ENCODE measurements at regions not wholly inside any gene's neighbourhood (a gene's known extent, or its start where the extent isn't known, plus 50 kb on each side); places are given as distances from the start of the nearest gene placed in this dataset.

DNA sequence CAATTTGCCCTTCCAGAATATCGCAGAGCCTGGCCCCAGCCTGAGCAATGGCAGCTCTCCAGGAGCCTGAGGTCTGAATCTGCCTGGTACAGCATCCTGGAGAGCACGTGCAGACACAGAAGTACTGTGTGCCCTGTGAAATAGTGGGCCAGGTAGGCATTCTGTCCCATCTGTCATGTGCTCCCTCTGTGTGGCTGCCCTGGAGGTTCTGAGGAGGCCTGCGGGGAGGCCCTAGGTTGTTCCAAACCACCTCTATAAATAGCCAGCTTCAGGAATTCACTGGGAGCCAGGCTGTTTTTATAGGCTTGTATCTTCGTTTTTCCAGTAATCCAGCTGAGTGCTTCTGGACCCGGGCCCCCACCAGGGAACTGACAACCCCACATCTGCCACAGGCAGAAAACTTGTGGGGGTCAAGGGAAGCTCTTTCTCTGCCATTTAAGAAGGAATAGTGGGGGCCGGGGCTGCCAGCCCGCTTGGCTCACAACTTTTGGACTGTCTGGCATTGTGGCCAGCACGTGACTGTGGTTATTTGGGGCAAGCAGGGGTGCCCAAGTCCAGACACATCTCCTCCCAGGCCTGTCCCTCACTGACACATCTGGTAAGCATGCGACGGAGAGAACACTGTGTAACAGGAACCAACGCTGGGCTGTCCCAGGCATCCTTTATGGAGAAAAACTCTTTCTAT is 356.3 kb upstream of the TNRC6C start:
- Histone ChIP-seq H3K9me3 (ENCODE audit: low read length) (no peaks in the 10 kb centered on the region), H2AFZ (ENCODE audit: low read depth, low read length) (no peak overlapping the region), H3K4me1 (ENCODE audit: insufficient read depth, low read length) (no peaks in the 10 kb centered on the region), H3K27me3 (ENCODE audit: insufficient read depth, low read length) (peaks cover 2% of the 10 kb centered on the region), H3K4me3 (ENCODE audit: low read length) (no peak overlapping the region), H3K36me3 (ENCODE audit: insufficient read depth, low read length) (no peaks in the 10 kb centered on the region)

DNA sequence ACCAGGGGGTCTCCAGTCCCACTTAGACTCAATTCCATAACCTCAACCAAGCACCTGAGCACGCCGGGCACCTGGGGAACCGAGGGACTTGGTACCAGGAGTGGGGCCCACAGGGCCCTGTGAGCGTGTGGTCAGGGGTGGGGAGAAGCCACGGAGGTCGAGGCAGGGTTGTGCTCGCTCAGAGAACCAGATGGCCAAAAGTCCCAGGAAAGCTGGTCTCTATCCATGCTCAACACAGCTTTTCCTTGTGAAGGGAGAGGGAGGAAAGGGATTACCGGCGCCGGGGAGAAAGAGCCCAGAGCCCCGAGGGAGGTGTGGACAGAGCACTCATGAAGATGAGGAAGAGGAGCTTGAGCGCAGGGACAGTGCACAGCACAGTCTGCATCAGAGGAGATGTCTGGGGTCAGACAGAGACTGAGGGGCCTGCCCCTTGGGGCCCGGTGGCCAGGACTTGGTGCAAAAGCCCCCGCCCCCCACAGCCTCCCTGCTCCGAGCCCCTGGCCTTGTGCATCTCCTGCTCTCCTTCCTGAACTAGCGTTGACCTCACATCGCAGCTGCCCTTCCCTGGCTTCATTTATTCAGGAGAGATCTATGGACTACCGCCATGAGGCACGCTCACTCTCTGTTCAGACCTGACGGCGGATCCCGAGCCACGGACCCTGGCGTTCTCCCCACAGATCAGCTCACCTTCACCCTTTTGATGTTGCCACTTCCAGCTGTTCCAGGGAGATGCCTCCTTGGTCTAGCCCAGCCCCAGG is 355.4 kb upstream of the TNRC6C start:
- no peak overlapping the region for H3K4me3 ChIP-seq (ENCODE audit: low read length)
- no peaks in the 10 kb centered on the region for H3K9me3 ChIP-seq (ENCODE audit: low read length)
- no peaks in the 10 kb centered on the region for H3K4me1 ChIP-seq (ENCODE audit: insufficient read depth, low read length)
- no peaks in the 10 kb centered on the region for H3K36me3 ChIP-seq (ENCODE audit: insufficient read depth, low read length)
- H3K27me3 ChIP-seq (ENCODE audit: insufficient read depth, low read length), result peaks cover 2% of the 10 kb centered on the region
- no peak overlapping the region for H2AFZ ChIP-seq (ENCODE audit: low read depth, low read length)

DNA sequence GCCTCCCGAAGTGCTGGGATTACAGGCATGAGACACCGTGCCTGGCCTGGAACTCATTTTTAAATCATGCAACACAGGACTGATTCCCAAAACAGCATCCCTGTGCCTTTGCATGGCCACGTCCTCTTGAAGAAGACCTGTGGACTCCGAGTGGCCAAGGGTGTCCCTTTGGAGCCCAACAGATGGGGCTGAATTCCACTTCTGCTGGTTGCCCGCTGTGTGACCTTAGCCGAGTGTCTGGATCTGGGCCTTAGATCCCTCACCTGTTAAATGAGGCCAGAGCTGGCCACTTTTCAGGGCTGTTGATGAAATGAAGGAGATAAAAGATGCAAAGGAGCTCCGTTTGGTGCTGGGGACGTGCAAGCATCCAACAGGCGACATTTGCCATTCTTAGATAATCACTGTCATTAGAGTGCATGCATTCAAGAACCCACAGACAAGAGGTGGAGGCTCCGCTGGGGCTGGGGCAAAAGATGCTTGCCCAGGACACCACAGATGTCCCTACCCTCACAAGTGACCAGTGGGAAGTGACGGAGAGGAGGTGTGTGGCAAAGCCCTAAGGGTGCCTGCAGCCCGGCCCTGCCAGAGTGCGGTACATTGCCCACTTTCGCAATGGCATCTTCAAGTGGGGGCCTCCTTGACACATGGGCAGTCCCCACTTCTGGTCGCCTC is 354.1 kb upstream of the TNRC6C start:
- Histone ChIP-seq H3K36me3 (ENCODE audit: insufficient read depth, low read length) (no peaks in the 10 kb centered on the region), H3K27me3 (ENCODE audit: insufficient read depth, low read length) (peaks cover 2% of the 10 kb centered on the region), H3K4me1 (ENCODE audit: insufficient read depth, low read length) (no peaks in the 10 kb centered on the region), H2AFZ (ENCODE audit: low read depth, low read length) (no peak overlapping the region), H3K9me3 (ENCODE audit: low read length) (no peaks in the 10 kb centered on the region), H3K4me3 (ENCODE audit: low read length) (no peak overlapping the region)

DNA sequence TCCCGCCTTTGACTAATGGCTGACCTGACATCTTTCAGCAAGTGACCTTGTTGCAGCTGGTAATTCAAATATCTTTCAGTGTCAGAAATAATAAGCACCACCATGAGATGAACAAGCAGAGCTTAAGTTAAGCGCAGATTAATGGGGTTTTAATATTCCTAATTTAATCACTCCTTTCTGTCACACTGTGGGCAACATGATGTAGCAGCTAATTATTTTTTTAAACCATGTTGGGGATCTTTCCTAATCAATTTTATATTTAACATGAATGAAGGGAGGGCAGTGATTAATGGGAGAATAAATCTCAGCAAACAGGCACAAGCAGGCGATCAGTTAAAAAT is 353.6 kb upstream of the TNRC6C start:
- peaks cover 2% of the 10 kb centered on the region for H3K27me3 ChIP-seq (ENCODE audit: insufficient read depth, low read length)
- H3K9me3 ChIP-seq (ENCODE audit: low read length), result no peaks in the 10 kb centered on the region
- no peak overlapping the region for H2AFZ ChIP-seq (ENCODE audit: low read depth, low read length)
- H3K4me3 ChIP-seq (ENCODE audit: low read length), result no peak overlapping the region
- no peaks in the 10 kb centered on the region for H3K36me3 ChIP-seq (ENCODE audit: insufficient read depth, low read length)
- H3K4me1 ChIP-seq (ENCODE audit: insufficient read depth, low read length), result no peaks in the 10 kb centered on the region

DNA sequence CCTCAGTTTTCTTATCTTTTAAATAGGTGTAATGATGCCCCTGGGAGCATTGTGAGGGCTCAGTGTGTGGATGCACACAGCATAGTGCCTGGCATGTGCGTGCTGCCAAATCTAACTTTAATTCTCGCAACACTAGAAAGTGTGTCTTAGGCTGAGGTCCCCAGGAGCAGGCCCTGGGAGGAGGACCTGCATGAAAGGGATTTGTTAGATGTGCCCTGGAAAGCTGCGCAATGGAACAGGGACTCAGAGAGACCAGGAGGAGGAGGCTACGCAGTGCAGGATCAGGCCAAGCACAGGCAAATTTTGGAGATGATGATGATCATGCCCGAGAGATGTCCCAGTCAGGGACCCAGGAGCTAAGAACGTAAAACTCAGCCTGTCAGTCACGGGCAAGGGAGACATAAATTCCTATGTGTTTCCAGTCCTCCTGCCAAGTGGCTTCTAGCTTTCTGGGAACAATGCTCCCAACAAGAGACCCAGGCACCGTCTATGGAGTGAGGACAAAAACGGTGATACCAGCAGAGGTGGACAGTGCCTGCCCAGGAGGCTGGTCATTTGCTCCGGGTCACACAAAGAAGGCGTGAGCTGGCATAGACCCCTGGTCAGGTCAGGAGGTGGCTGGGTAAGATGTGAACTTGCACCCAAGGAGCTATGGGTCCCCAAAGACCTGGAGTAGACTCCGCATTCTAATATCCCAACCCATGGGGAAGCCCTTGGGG is 352.2 kb upstream of the TNRC6C start:
- no peaks in the 10 kb centered on the region for H3K9me3 ChIP-seq (ENCODE audit: low read length)
- H2AFZ ChIP-seq (ENCODE audit: low read depth, low read length), result no peak overlapping the region
- no peaks in the 10 kb centered on the region for H3K4me1 ChIP-seq (ENCODE audit: insufficient read depth, low read length)
- no peaks in the 10 kb centered on the region for H3K36me3 ChIP-seq (ENCODE audit: insufficient read depth, low read length)
- no peak overlapping the region for H3K4me3 ChIP-seq (ENCODE audit: low read length)
- peaks cover 2% of the 10 kb centered on the region for H3K27me3 ChIP-seq (ENCODE audit: insufficient read depth, low read length)

DNA sequence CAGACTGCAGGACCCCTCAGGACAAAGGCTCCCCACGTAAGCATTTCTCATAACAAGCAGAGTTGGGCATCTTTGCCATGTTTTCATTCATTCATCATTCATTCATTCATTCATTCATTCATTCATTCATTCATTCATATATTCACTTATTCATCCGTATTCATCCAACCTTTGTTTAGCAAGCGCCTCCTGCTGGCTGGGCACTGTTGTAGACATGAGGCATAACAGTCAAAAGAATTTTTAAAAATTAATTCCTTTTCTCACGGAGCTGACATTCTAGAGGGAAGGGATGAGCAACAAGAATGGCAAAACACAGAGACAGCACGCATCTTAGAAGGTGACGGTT is 351.7 kb upstream of the TNRC6C start:
- Histone ChIP-seq H3K9me3 (ENCODE audit: low read length) (no peaks in the 10 kb centered on the region), H3K27me3 (ENCODE audit: insufficient read depth, low read length) (peaks cover 2% of the 10 kb centered on the region), H2AFZ (ENCODE audit: low read depth, low read length) (no peak overlapping the region), H3K4me3 (ENCODE audit: low read length) (no peak overlapping the region), H3K36me3 (ENCODE audit: insufficient read depth, low read length) (no peaks in the 10 kb centered on the region), H3K4me1 (ENCODE audit: insufficient read depth, low read length) (no peaks in the 10 kb centered on the region)

DNA sequence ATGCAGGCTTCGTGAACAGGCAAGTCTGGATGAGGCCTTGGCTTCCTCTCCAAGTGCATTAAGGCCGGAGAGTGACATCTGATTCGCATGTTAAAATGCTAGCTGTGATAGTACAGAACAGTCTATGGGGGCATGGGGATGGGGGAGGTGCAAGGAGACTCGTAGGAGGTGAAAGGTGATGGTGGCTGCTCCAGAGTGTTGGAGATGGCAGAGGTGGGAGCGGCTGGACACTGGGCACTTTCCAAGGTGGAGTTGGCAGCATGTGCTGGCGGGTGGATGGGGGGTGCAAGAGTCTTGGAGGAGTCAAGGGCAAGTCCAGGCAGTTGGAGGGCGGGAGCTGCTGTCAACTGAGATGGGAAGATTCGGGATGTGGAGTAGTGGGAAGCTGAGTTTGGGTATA is 350.9 kb upstream of the TNRC6C start:
- no peaks in the 10 kb centered on the region for H3K9me3 ChIP-seq (ENCODE audit: low read length)
- H3K36me3 ChIP-seq (ENCODE audit: insufficient read depth, low read length), result no peaks in the 10 kb centered on the region
- peaks cover 5% of the 10 kb centered on the region for H3K27me3 ChIP-seq (ENCODE audit: insufficient read depth, low read length)
- H2AFZ ChIP-seq (ENCODE audit: low read depth, low read length), result no peak overlapping the region
- no peaks in the 10 kb centered on the region for H3K4me1 ChIP-seq (ENCODE audit: insufficient read depth, low read length)
- no peak overlapping the region for H3K4me3 ChIP-seq (ENCODE audit: low read length)

DNA sequence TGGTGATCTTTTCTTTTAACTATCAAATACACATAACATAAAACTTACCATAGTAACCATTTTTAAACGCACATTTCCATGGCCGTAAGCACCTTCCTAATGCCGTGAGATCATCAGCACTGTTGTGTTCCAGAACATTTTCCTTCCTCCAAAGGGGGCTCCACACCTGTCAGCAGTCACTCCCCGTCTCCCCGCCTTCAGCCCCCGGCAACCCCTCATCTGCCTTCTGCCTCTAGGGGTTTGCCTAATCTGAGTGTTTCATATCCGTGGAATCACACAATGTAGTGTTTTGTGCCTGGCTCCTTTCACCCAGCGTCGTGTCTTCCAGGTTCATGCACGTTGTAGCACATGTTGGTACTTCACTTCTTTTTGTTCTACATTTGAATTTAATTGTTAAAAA is 350.1 kb upstream of the TNRC6C start:
- Histone ChIP-seq H2AFZ (ENCODE audit: low read depth, low read length) (no peak overlapping the region), H3K27me3 (ENCODE audit: insufficient read depth, low read length) (peaks cover 12% of the 10 kb centered on the region), H3K9me3 (ENCODE audit: low read length) (no peaks in the 10 kb centered on the region), H3K36me3 (ENCODE audit: insufficient read depth, low read length) (no peaks in the 10 kb centered on the region), H3K4me1 (ENCODE audit: insufficient read depth, low read length) (no peaks in the 10 kb centered on the region), H3K4me3 (ENCODE audit: low read length) (no peak overlapping the region)

DNA sequence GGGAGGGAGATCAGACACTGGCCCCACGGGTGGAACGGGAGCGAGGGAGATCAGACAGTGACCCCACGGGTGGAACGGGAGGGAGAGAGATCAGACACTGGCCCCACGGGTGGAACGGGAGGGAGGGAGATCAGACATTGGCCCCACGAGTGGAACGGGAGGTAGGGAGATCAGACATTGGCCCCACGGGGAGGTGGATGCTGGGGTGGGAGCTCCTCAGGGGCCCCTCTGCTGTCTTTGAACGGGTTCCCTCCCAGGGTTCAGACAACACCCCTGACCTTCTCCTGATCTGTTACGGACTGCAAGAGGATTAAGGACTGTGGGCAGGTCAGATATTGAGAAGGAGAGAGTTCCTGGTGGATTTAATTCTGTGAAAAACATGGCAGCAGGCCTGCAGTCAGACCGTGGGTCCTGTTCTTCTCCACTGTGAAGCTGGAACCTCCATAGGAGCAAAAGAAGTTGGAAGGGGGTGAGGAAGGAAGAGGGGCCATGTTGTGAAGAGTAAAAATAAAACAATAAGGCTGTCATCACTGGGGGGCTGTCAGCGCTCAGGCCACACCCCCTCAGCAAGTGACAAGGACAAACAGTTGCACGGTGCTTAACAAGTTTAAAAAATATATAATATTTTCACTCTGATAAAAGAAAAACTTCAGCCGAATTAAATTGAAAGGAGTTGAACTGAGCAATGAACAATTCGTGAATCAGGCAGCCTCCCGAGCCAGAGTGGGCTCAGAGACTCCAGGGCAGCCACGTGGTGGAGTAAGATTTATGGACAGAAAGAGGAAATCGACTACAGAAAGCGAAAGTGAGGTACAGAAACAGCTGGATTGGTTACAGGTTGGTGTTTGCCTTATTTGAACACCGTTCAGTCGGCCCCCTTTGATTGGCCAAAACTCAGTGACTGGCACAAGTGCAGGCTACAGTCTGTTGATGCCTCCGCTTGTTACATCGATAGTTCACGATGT is 348.7 kb upstream of the TNRC6C start:
- H2AFZ ChIP-seq (ENCODE audit: low read depth, low read length), result no peak overlapping the region
- H3K4me3 ChIP-seq (ENCODE audit: low read length), result no peak overlapping the region
- peaks cover 14% of the 10 kb centered on the region for H3K27me3 ChIP-seq (ENCODE audit: insufficient read depth, low read length)
- no peaks in the 10 kb centered on the region for H3K36me3 ChIP-seq (ENCODE audit: insufficient read depth, low read length)
- H3K4me1 ChIP-seq (ENCODE audit: insufficient read depth, low read length), result no peaks in the 10 kb centered on the region
- H3K9me3 ChIP-seq (ENCODE audit: low read length), result no peaks in the 10 kb centered on the region

DNA sequence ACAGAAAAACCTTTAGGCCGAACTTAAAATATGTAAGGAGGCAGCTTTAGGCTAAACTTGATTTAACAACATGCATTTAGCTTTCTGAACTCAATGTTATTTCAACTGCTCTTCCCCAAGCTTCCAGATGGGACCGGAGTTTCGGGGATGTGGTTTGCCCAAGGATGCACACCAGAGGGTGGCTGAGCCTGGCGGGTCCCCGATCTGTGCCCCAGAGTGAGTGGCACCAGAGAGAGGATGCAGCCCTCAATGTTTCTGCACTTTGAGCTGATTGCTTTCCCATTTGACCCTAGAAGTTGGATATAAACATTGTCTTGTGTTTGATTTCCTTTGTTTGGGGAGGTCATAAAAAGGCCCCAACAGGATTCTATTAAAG is 348.0 kb upstream of the TNRC6C start:
- Histone ChIP-seq H2AFZ (ENCODE audit: low read depth, low read length) (no peak overlapping the region), H3K4me1 (ENCODE audit: insufficient read depth, low read length) (peaks cover 3% of the 10 kb centered on the region), H3K27me3 (ENCODE audit: insufficient read depth, low read length) (peaks cover 14% of the 10 kb centered on the region), H3K36me3 (ENCODE audit: insufficient read depth, low read length) (no peaks in the 10 kb centered on the region), H3K4me3 (ENCODE audit: low read length) (no peak overlapping the region), H3K9me3 (ENCODE audit: low read length) (no peaks in the 10 kb centered on the region)

DNA sequence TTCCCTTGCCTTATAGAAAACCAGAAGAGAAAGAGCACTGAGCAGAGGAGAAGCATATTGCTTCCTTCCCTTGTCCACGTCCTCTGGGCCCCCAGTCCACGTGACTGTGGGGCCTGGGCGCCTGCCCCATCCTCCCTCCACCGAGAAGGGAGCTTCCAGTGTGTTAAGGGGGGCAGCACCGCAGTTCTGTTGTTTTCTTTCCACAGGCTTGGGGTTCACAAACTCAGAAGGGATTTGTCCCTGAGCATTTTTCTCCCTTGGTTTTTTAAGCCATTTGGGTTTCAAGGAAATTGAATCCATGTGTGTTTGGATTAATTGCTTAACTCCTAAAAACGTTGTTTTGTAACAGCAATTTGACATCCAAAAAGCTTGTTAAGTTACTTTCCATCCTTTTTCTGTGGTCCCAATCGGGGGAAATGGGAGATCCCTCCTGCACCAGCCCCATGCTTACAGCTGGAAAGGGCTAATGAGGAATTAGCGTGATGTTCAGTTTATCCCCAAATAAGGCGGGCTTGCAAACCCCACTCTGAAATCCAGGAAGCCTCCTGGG is 347.5 kb upstream of the TNRC6C start:
- Histone ChIP-seq H3K27me3 (ENCODE audit: insufficient read depth, low read length) (peaks cover 14% of the 10 kb centered on the region), H3K4me1 (ENCODE audit: insufficient read depth, low read length) (peaks cover 9% of the 10 kb centered on the region), H2AFZ (ENCODE audit: low read depth, low read length) (no peak overlapping the region), H3K36me3 (ENCODE audit: insufficient read depth, low read length) (no peaks in the 10 kb centered on the region), H3K4me3 (ENCODE audit: low read length) (no peak overlapping the region), H3K9me3 (ENCODE audit: low read length) (no peaks in the 10 kb centered on the region)

DNA sequence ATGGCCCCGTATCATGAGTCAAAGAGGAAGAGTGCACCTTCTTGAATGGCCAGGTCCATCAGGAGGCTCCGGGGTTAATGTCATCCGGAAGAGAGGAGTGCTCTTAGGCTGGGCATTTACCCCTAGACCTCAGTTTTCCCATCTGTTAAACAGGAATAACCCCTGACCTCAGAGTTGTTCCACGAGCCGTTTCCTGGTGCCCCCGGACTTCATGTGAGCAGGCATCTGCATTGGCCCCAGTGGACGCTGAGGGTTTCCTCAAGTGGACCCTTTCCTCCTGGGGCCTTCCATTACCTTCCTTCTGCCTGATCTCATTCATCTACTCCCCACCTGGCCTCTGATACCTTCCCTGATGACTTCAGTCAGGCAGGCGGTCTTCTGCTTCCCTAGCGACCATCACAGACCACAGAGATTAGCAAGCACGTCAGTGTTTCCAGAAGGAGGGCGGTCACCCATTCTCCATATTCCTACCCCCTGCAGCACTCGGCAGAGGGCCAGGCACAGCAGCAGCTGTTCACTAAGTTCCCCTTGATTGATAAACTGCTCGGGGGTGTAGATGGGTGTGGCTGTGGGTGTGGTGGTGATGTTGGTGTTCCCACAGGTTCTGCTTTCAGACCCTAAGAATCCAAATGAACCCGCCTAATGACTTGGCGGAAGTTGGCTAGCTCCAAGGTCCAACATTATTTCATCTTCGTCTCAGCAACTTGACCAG is 346.6 kb upstream of the TNRC6C start:
- no peak overlapping the region for H2AFZ ChIP-seq (ENCODE audit: low read depth, low read length)

More for the DNA sequence above, 346.6 kb upstream of the TNRC6C start:
- Histone ChIP-seq H3K9me3 (ENCODE audit: low read length) (no peaks in the 10 kb centered on the region), H3K4me3 (ENCODE audit: low read length) (no peak overlapping the region), H3K4me1 (ENCODE audit: insufficient read depth, low read length) (peaks cover 11% of the 10 kb centered on the region), H3K36me3 (ENCODE audit: insufficient read depth, low read length) (no peaks in the 10 kb centered on the region), H3K27me3 (ENCODE audit: insufficient read depth, low read length) (peaks cover 14% of the 10 kb centered on the region)

All from neuron (in vitro differentiated cells).